ENCODE measurements at regions not wholly inside any gene's neighbourhood (a gene's known extent, or its start where the extent isn't known, plus 50 kb on each side); places are given as distances from the start of the nearest gene placed in this dataset.

DNA sequence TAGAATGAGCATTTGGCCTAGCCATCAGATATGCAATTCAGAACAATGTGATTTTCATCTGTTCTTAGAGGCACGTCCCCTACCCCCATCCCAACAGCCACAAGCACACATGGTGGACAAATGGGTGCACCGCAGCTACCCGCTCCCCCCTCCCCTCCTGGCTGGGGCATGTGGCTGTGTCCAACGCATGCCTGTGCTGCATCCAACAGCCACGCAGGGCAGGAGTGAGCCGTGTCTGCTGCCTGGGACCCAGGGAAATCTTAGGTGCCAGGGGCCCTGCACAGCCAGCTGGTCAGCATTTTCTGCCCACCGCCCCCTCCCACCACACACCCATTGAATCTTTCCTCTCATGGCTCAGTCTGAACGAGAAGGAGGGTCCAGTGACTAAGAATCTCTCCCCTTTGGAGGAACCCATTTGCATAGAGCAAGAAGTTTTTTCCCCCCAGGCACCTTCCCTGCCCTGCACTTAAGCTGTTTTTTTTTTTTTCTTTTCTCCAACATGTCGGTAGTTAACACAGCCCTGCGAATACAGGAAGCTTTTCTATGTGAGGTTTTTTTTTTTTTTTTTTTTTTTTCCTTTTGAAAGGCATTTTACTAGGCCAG, 138.9 kb downstream of the WDR11 start:
- DNase-seq (ENCODE audit: low read depth, low spot score) (no peak), FAIRE-seq (no peak)
- Histone ChIP-seq H3K9ac (ENCODE audit: control insufficient read depth, extremely low read depth, insufficient read depth, low read length) (no peak overlapping the region), H3K4me1 (ENCODE audit: control insufficient read depth, extremely low read depth, insufficient read depth, low read length) (no peaks in the 10 kb centered on the region), H3K27me3 (ENCODE audit: control insufficient read depth, extremely low read depth, insufficient read depth, low read length) (no peaks in the 10 kb centered on the region), H3K27ac (ENCODE audit: control insufficient read depth, insufficient read depth, low read length) (no peak overlapping the region), H3K4me3 (ENCODE audit: control insufficient read depth in 2 of 3, extremely low read depth in 1 of 3, insufficient read depth in 2 of 3, low read depth in 1 of 3, low read length in 3 of 3) (no peak overlapping the region), H3K4me2 (ENCODE audit: control insufficient read depth, extremely low read depth, insufficient read depth, low read depth, low read length) (no peak overlapping the region), H3K9me1 (ENCODE audit: control insufficient read depth, extremely low read depth, insufficient read depth, low read length) (no peaks in the 10 kb centered on the region), H4K20me1 (ENCODE audit: control insufficient read depth, extremely low read depth, insufficient read depth, low read length) (no peaks in the 10 kb centered on the region), H2AFZ (ENCODE audit: control insufficient read depth, low read length) (no peak overlapping the region), H3K9me3 (ENCODE audit: control insufficient read depth, low read depth, low read length) (no peaks in the 10 kb centered on the region), H3K36me3 (ENCODE audit: control insufficient read depth in 2 of 2, extremely low read depth in 1 of 2, insufficient read depth in 2 of 2, low read length in 2 of 2) (no peaks in the 10 kb centered on the region), H3K79me2 (ENCODE audit: control insufficient read depth, insufficient read depth, low read length) (no peaks in the 10 kb centered on the region)
- dilution Hi-C loops (cut with MboI; ENCODE audit: extremely low pct_ligation_motif_present, low sequenced_read_pairs) = no loop called here
- TF ChIP-seq CTCF (optimal IDR thresholded peaks at IDR 0.05 in 1 of 3, IDR thresholded peaks at IDR 0.05 in 1 of 3, conservative IDR thresholded peaks at IDR 0.05 in 1 of 3; ENCODE audit: extremely low read depth in 1 of 3, insufficient read depth in 2 of 3, low read length in 3 of 3) (no peak), EZH2 (IDR thresholded peaks at IDR 0.05; ENCODE audit: low read length) (no peak)

DNA sequence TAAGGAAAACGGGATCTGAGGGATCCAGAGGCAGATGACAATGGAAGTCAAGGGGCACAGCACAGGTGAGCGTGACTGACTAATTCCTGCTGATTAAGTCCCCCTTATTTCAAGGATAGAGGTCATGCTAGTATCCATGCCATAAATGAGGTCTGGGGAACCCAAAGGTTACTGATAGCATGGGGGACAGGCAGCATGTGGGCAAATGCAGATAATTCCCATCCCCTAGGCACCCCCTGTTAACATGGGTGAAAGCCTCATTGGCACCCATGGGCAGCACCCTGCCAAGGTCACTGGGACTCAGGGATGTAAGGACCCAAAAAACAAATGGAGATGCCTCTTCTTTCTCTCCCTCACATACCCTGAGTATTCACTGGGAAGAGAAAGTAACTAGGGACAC, 139.7 kb downstream of the WDR11 start:
- dilution Hi-C loops (cut with MboI; ENCODE audit: extremely low pct_ligation_motif_present, low sequenced_read_pairs) = no loop called here
- H2AFZ ChIP-seq (ENCODE audit: control insufficient read depth, low read length) = no peak overlapping the region
- H3K4me3 ChIP-seq (ENCODE audit: control insufficient read depth in 2 of 3, extremely low read depth in 1 of 3, insufficient read depth in 2 of 3, low read depth in 1 of 3, low read length in 3 of 3) = no peak overlapping the region
- no peak overlapping the region for H3K4me2 ChIP-seq (ENCODE audit: control insufficient read depth, extremely low read depth, insufficient read depth, low read depth, low read length)
- DNase-seq (ENCODE audit: low read depth, low spot score) = no peak
- H3K79me2 ChIP-seq (ENCODE audit: control insufficient read depth, insufficient read depth, low read length) = no peaks in the 10 kb centered on the region
- H3K9ac ChIP-seq (ENCODE audit: control insufficient read depth, extremely low read depth, insufficient read depth, low read length) = no peak overlapping the region
- no peaks in the 10 kb centered on the region for H3K36me3 ChIP-seq (ENCODE audit: control insufficient read depth in 2 of 2, extremely low read depth in 1 of 2, insufficient read depth in 2 of 2, low read length in 2 of 2)
- no peaks in the 10 kb centered on the region for H3K27me3 ChIP-seq (ENCODE audit: control insufficient read depth, extremely low read depth, insufficient read depth, low read length)
- no peaks in the 10 kb centered on the region for H3K9me3 ChIP-seq (ENCODE audit: control insufficient read depth, low read depth, low read length)
- H3K4me1 ChIP-seq (ENCODE audit: control insufficient read depth, extremely low read depth, insufficient read depth, low read length) = no peaks in the 10 kb centered on the region
- no peak for TF ChIP-seq CTCF (optimal IDR thresholded peaks at IDR 0.05 in 1 of 3, IDR thresholded peaks at IDR 0.05 in 1 of 3, conservative IDR thresholded peaks at IDR 0.05 in 1 of 3; ENCODE audit: extremely low read depth in 1 of 3, insufficient read depth in 2 of 3, low read length in 3 of 3)
- no peak for TF ChIP-seq EZH2 (IDR thresholded peaks at IDR 0.05; ENCODE audit: low read length)
- FAIRE-seq = no peak
- no peaks in the 10 kb centered on the region for H4K20me1 ChIP-seq (ENCODE audit: control insufficient read depth, extremely low read depth, insufficient read depth, low read length)
- H3K9me1 ChIP-seq (ENCODE audit: control insufficient read depth, extremely low read depth, insufficient read depth, low read length) = no peaks in the 10 kb centered on the region
- H3K27ac ChIP-seq (ENCODE audit: control insufficient read depth, insufficient read depth, low read length) = no peak overlapping the region
